ENCODE measurements at regions not wholly inside any gene's neighbourhood (a gene's known extent, or its start where the extent isn't known, plus 50 kb on each side); places are given as distances from the start of the nearest gene placed in this dataset.

DNA sequence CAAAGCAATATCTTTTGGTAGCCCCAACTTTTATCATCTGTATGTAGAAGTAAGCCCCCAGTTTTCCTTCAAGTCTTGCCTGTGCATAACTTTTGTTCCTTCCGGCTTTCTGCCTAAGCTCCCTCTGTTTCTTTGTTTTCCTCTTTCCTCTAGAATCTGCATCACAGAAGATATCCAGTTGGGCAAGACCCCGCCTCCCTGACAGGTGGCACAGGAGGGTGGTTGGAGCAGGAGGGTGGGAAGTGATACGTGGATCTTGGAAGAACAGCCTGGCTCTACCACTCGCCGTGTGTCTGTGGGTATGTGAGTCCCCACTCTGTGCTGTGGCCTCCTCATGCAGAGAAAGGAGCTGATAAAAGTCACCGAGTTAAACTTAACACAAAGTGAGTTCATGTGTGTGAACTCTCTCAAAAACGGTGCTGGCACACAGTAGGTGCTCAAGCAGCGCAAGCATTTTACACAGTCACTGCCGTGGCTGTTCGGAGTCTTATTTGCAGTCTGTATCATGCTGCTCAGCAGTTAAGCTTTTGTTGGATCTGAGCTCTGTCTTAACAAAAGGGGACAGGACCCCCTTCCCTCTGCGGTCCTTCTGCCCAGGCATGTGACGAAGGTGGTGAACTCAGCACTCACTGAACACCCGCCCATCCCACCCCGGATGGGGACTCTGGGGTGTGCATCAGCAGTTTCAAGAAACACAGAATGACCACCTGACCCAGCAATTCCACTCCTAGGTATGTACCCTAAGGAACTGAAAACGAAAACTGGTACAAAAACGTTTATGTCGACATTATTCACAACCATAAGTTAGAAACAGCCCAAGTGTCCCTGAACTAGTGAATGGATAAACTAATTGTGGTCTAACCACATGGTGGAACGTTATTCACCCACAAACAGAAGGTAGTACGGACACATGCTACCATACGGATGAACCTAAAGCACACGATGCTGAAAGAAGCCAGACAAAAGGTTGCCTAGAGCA is 249.1 kb downstream of the CTTN start:
- TF ChIP-seq, protein P1, sequence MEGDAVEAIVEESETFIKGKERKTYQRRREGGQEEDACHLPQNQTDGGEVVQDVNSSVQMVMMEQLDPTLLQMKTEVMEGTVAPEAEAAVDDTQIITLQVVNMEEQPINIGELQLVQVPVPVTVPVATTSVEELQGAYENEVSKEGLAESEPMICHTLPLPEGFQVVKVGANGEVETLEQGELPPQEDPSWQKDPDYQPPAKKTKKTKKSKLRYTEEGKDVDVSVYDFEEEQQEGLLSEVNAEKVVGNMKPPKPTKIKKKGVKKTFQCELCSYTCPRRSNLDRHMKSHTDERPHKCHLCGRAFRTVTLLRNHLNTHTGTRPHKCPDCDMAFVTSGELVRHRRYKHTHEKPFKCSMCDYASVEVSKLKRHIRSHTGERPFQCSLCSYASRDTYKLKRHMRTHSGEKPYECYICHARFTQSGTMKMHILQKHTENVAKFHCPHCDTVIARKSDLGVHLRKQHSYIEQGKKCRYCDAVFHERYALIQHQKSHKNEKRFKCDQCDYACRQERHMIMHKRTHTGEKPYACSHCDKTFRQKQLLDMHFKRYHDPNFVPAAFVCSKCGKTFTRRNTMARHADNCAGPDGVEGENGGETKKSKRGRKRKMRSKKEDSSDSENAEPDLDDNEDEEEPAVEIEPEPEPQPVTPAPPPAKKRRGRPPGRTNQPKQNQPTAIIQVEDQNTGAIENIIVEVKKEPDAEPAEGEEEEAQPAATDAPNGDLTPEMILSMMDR (IDR thresholded peaks at IDR 0.05), result no peak
- TF ChIP-seq EZH2phosphoT487 (IDR thresholded peaks at IDR 0.05; ENCODE audit: borderline replicate concordance, low read depth) (no peak), RCOR1 (IDR thresholded peaks at IDR 0.05; ENCODE audit: low read length) (no peak), POLR2AphosphoS5 (IDR thresholded peaks at IDR 0.05; ENCODE audit: low read depth, low read length) (no peak), GABPA (IDR thresholded peaks at IDR 0.05; ENCODE audit: low read depth) (no peak), EP300 (IDR thresholded peaks at IDR 0.05; ENCODE audit: borderline replicate concordance in 1 of 2, low read depth in 1 of 2, low read length in 1 of 2) (no peak)
- TF ChIP-seq, protein P2, sequence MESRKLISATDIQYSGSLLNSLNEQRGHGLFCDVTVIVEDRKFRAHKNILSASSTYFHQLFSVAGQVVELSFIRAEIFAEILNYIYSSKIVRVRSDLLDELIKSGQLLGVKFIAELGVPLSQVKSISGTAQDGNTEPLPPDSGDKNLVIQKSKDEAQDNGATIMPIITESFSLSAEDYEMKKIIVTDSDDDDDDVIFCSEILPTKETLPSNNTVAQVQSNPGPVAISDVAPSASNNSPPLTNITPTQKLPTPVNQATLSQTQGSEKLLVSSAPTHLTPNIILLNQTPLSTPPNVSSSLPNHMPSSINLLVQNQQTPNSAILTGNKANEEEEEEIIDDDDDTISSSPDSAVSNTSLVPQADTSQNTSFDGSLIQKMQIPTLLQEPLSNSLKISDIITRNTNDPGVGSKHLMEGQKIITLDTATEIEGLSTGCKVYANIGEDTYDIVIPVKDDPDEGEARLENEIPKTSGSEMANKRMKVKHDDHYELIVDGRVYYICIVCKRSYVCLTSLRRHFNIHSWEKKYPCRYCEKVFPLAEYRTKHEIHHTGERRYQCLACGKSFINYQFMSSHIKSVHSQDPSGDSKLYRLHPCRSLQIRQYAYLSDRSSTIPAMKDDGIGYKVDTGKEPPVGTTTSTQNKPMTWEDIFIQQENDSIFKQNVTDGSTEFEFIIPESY (IDR thresholded peaks at IDR 0.05; ENCODE audit: borderline replicate concordance, low read depth), result no peak
- TF ChIP-seq, protein P3, sequence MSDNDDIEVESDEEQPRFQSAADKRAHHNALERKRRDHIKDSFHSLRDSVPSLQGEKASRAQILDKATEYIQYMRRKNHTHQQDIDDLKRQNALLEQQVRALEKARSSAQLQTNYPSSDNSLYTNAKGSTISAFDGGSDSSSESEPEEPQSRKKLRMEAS (IDR thresholded peaks at IDR 0.05; ENCODE audit: low read depth), result no peak
- TF ChIP-seq, protein P4, sequence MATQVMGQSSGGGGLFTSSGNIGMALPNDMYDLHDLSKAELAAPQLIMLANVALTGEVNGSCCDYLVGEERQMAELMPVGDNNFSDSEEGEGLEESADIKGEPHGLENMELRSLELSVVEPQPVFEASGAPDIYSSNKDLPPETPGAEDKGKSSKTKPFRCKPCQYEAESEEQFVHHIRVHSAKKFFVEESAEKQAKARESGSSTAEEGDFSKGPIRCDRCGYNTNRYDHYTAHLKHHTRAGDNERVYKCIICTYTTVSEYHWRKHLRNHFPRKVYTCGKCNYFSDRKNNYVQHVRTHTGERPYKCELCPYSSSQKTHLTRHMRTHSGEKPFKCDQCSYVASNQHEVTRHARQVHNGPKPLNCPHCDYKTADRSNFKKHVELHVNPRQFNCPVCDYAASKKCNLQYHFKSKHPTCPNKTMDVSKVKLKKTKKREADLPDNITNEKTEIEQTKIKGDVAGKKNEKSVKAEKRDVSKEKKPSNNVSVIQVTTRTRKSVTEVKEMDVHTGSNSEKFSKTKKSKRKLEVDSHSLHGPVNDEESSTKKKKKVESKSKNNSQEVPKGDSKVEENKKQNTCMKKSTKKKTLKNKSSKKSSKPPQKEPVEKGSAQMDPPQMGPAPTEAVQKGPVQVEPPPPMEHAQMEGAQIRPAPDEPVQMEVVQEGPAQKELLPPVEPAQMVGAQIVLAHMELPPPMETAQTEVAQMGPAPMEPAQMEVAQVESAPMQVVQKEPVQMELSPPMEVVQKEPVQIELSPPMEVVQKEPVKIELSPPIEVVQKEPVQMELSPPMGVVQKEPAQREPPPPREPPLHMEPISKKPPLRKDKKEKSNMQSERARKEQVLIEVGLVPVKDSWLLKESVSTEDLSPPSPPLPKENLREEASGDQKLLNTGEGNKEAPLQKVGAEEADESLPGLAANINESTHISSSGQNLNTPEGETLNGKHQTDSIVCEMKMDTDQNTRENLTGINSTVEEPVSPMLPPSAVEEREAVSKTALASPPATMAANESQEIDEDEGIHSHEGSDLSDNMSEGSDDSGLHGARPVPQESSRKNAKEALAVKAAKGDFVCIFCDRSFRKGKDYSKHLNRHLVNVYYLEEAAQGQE (IDR thresholded peaks at IDR 0.05; ENCODE audit: low read depth, low read length), result no peak
- TF ChIP-seq, protein P5, sequence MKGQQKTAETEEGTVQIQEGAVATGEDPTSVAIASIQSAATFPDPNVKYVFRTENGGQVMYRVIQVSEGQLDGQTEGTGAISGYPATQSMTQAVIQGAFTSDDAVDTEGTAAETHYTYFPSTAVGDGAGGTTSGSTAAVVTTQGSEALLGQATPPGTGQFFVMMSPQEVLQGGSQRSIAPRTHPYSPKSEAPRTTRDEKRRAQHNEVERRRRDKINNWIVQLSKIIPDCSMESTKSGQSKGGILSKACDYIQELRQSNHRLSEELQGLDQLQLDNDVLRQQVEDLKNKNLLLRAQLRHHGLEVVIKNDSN (IDR thresholded peaks at IDR 0.05; ENCODE audit: borderline replicate concordance, low read depth), result no peak

All from SK-N-SH (cell line).